B cell (primary cell): ENCODE measurements at regions not wholly inside any gene's neighbourhood (a gene's known extent, or its start where the extent isn't known, plus 50 kb on each side); places are given as distances from the start of the nearest gene placed in this dataset.

ENCODE experiments used
- EZH2 ChIP-seq: IDR thresholded peaks from 2 replicates; pipeline ENCODE4 v1.6.1; 2012; ENCODE audit warnings: borderline replicate concordance, low read depth, mild to moderate bottlenecking, moderate library complexity, low read length; ENCODE audit not compliant: insufficient read depth, poor library complexity, severe bottlenecking
- TF ChIP-seq, protein P1 (sequence below): fragments of 200-600 bp; IDR thresholded peaks from one replicate; pipeline ENCODE4 v1.8.0; 2022; ENCODE audit warnings: antibody characterized with exemption, mild to moderate bottlenecking

DNA sequence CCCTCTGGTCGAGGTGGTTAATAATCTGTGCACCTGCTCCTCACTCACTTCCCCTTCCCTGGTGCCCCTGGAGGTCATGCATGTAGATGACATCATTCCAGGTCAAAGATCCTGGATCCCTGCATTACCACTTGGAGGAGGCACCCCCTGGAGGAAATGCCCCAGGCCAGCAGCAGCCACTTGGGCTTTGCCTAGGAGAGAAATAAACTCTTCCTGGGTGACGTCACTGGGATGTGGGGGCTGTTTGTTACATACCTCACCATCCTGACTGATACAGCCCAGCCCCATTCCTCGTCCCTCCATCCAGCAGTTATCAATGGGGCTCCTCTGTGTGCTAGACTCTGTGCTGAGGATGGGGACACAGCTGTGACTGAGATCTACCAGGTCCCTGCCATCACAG is 433.6 kb downstream of the PTPRU start:
- TF ChIP-seq, protein P1, sequence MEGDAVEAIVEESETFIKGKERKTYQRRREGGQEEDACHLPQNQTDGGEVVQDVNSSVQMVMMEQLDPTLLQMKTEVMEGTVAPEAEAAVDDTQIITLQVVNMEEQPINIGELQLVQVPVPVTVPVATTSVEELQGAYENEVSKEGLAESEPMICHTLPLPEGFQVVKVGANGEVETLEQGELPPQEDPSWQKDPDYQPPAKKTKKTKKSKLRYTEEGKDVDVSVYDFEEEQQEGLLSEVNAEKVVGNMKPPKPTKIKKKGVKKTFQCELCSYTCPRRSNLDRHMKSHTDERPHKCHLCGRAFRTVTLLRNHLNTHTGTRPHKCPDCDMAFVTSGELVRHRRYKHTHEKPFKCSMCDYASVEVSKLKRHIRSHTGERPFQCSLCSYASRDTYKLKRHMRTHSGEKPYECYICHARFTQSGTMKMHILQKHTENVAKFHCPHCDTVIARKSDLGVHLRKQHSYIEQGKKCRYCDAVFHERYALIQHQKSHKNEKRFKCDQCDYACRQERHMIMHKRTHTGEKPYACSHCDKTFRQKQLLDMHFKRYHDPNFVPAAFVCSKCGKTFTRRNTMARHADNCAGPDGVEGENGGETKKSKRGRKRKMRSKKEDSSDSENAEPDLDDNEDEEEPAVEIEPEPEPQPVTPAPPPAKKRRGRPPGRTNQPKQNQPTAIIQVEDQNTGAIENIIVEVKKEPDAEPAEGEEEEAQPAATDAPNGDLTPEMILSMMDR: no peak
- TF ChIP-seq EZH2: no peak
